ENCODE measurements at regions not wholly inside any gene's neighbourhood (a gene's known extent, or its start where the extent isn't known, plus 50 kb on each side); places are given as distances from the start of the nearest gene placed in this dataset.

DNA sequence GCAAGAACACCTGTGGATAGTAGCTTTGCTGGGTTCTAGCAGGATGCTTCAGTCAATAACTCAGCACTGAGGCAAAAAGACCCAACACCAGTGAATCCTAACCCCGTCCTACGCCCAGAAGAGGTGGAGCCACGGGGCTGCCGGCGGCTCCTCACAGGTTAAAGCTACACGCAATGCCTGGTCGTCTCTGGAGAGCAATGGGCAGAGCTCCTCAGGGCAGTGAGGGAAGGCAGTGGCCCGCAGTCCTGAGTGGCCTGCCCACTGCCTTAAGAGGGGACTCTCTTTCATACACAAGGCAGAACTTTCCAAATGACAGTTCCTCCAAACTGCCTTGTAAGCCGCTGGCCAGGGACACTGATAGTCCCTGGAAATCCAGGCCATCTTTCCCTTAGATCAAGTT is 244.2 kb upstream of the IRX2 start:
- Histone ChIP-seq H3K4me3 (replicated peaks in 1 of 2; ENCODE audit: low read depth in 1 of 2, low read length in 2 of 2) (no peak overlapping the region), H3K27ac (ENCODE audit: low read depth, low read length) (no peak overlapping the region), H3K9me2 (ENCODE audit: insufficient read depth) (no peaks in the 10 kb centered on the region), H3K79me2 (ENCODE audit: insufficient read depth, low read length) (no peaks in the 10 kb centered on the region), H3K4me1 (ENCODE audit: control insufficient read depth in 1 of 2, insufficient read depth in 2 of 2, low read length in 2 of 2) (no peaks in the 10 kb centered on the region), H4K20me1 (ENCODE audit: insufficient read depth) (no peaks in the 10 kb centered on the region), H3K27me3 (ENCODE audit: insufficient read depth, low read length) (no peaks in the 10 kb centered on the region), H3K36me3 (ENCODE audit: control insufficient read depth in 1 of 2, insufficient read depth in 2 of 2, low read length in 2 of 2) (no peaks in the 10 kb centered on the region), H3K9me3 (ENCODE audit: control insufficient read depth in 1 of 2, insufficient read depth in 1 of 2, low read depth in 1 of 2, low read length in 2 of 2) (peaks cover 5 to 44% of the 10 kb centered on the region in 2 experiments; a peak in 2 of 4 replicates), H2AFZ (ENCODE audit: low read depth, low read length, poor library complexity, severe bottlenecking) (no peak overlapping the region), H3K9ac (ENCODE audit: low read length) (no peak overlapping the region), H3K4me2 (ENCODE audit: low read length) (no peak overlapping the region)
- no peak for DNase-seq (ENCODE audit: low read depth, low spot score)
- BruUV-seq (replicated peaks), result no TSS peak
- ChIA-PET RAD21 (ENCODE audit: low non-redundant PET in 1 of 2, low total read pairs in 2 of 2, uncharacterized antibody in 2 of 2, unreplicated experiment in 2 of 2) (no interaction called here), POLR2A (no interaction called here), CTCF (no interaction called here)
- intact Hi-C loops (cut with micrococcal nuclease), result no loop called here
- TF ChIP-seq, protein P1, sequence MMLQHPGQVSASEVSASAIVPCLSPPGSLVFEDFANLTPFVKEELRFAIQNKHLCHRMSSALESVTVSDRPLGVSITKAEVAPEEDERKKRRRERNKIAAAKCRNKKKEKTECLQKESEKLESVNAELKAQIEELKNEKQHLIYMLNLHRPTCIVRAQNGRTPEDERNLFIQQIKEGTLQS (IDR thresholded peaks at IDR 0.05), result no peak
- no peak for TF ChIP-seq EGR1 (IDR thresholded peaks at IDR 0.05; ENCODE audit: low read depth)
- TF ChIP-seq SRF (IDR thresholded peaks at IDR 0.05; ENCODE audit: low read depth), result no peak
- TF ChIP-seq, protein P2, sequence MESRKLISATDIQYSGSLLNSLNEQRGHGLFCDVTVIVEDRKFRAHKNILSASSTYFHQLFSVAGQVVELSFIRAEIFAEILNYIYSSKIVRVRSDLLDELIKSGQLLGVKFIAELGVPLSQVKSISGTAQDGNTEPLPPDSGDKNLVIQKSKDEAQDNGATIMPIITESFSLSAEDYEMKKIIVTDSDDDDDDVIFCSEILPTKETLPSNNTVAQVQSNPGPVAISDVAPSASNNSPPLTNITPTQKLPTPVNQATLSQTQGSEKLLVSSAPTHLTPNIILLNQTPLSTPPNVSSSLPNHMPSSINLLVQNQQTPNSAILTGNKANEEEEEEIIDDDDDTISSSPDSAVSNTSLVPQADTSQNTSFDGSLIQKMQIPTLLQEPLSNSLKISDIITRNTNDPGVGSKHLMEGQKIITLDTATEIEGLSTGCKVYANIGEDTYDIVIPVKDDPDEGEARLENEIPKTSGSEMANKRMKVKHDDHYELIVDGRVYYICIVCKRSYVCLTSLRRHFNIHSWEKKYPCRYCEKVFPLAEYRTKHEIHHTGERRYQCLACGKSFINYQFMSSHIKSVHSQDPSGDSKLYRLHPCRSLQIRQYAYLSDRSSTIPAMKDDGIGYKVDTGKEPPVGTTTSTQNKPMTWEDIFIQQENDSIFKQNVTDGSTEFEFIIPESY (IDR thresholded peaks at IDR 0.05; ENCODE audit: extremely low read depth, insufficient replicate concordance, low read length), result no peak
- no peak for ATAC-seq

DNA sequence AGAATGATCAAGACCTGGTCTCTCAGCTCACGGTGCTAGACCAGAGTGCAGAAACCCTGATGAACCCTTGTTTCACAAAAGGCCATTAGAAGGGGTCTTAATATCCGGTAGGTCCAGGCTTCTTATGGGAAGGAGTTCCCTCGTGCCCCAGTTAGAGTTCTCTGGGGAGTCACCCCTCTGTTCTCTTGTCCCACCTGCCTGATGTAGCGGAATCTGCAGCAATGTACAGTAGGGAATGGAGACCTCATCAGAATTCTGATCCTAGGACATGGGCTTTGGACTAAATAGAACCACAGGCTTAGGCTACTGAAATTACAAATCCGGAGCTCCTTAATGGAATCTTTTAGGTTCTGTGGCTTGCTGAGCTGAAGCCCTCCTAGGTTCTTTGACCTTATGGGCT is 243.6 kb upstream of the IRX2 start:
- peaks cover 0 to 48% of the 10 kb centered on the region in 2 experiments; a peak in 2 of 4 replicates for H3K9me3 ChIP-seq (ENCODE audit: control insufficient read depth in 1 of 2, insufficient read depth in 1 of 2, low read depth in 1 of 2, low read length in 2 of 2)
- no peak for DNase-seq (ENCODE audit: low read depth, low spot score)
- ATAC-seq, result no peak
- no peaks in the 10 kb centered on the region for H3K9me2 ChIP-seq (ENCODE audit: insufficient read depth)
- no peaks in the 10 kb centered on the region for H3K27me3 ChIP-seq (ENCODE audit: insufficient read depth, low read length)
- H3K27ac ChIP-seq (ENCODE audit: low read depth, low read length), result no peak overlapping the region
- H3K4me2 ChIP-seq (ENCODE audit: low read length), result no peak overlapping the region
- no peak overlapping the region for H3K4me3 ChIP-seq (replicated peaks in 1 of 2; ENCODE audit: low read depth in 1 of 2, low read length in 2 of 2)
- H3K79me2 ChIP-seq (ENCODE audit: insufficient read depth, low read length), result no peaks in the 10 kb centered on the region
- H3K4me1 ChIP-seq (ENCODE audit: control insufficient read depth in 1 of 2, insufficient read depth in 2 of 2, low read length in 2 of 2), result no peaks in the 10 kb centered on the region
- no peaks in the 10 kb centered on the region for H4K20me1 ChIP-seq (ENCODE audit: insufficient read depth)
- no peak overlapping the region for H3K9ac ChIP-seq (ENCODE audit: low read length)
- intact Hi-C loops (cut with micrococcal nuclease), result no loop called here
- RAD21 ChIA-PET (ENCODE audit: low non-redundant PET in 1 of 2, low total read pairs in 2 of 2, uncharacterized antibody in 2 of 2, unreplicated experiment in 2 of 2), result no interaction called here
- H2AFZ ChIP-seq (ENCODE audit: low read depth, low read length, poor library complexity, severe bottlenecking), result no peak overlapping the region
- CTCF ChIA-PET, result no interaction called here
- POLR2A ChIA-PET, result no interaction called here
- BruUV-seq (replicated peaks), result no TSS peak
- H3K36me3 ChIP-seq (ENCODE audit: control insufficient read depth in 1 of 2, insufficient read depth in 2 of 2, low read length in 2 of 2), result no peaks in the 10 kb centered on the region
- TF ChIP-seq POLR2AphosphoS5 (IDR thresholded peaks at IDR 0.05; ENCODE audit: low read depth, low read length), result no peak
- no peak for TF ChIP-seq ELF1 (IDR thresholded peaks at IDR 0.05; ENCODE audit: borderline replicate concordance, low read depth)
- TF ChIP-seq CBX3 (IDR thresholded peaks at IDR 0.05; ENCODE audit: low read depth), result no peak
- TF ChIP-seq SP1 (IDR thresholded peaks at IDR 0.05; ENCODE audit: low read depth), result no peak
- TF ChIP-seq, protein P3, sequence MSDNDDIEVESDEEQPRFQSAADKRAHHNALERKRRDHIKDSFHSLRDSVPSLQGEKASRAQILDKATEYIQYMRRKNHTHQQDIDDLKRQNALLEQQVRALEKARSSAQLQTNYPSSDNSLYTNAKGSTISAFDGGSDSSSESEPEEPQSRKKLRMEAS (IDR thresholded peaks at IDR 0.05), result no peak
- no peak for TF ChIP-seq EZH2 (IDR thresholded peaks at IDR 0.05)
- TF ChIP-seq, protein P4, sequence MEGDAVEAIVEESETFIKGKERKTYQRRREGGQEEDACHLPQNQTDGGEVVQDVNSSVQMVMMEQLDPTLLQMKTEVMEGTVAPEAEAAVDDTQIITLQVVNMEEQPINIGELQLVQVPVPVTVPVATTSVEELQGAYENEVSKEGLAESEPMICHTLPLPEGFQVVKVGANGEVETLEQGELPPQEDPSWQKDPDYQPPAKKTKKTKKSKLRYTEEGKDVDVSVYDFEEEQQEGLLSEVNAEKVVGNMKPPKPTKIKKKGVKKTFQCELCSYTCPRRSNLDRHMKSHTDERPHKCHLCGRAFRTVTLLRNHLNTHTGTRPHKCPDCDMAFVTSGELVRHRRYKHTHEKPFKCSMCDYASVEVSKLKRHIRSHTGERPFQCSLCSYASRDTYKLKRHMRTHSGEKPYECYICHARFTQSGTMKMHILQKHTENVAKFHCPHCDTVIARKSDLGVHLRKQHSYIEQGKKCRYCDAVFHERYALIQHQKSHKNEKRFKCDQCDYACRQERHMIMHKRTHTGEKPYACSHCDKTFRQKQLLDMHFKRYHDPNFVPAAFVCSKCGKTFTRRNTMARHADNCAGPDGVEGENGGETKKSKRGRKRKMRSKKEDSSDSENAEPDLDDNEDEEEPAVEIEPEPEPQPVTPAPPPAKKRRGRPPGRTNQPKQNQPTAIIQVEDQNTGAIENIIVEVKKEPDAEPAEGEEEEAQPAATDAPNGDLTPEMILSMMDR (IDR thresholded peaks at IDR 0.05 in 2 of 3, conservative IDR thresholded peaks at IDR 0.05 in 1 of 3; ENCODE audit: borderline replicate concordance in 1 of 3, insufficient read depth in 1 of 3, low read depth in 2 of 3, low read length in 2 of 3), result no peak
- TF ChIP-seq, protein P2 (IDR thresholded peaks at IDR 0.05; ENCODE audit: extremely low read depth, insufficient replicate concordance, low read length), result no peak
- no peak for TF ChIP-seq YY1 (IDR thresholded peaks at IDR 0.05; ENCODE audit: extremely low read depth, insufficient replicate concordance, low read depth, low read length)
- no peak for TF ChIP-seq ZNF274 (IDR thresholded peaks at IDR 0.05; ENCODE audit: low read depth, low read length)
- no peak for TF ChIP-seq TCF7L2 (IDR thresholded peaks at IDR 0.05; ENCODE audit: borderline replicate concordance, extremely low read depth, insufficient read depth, insufficient read length)
